ENCODE measurements at regions not wholly inside any gene's neighbourhood (a gene's known extent, or its start where the extent isn't known, plus 50 kb on each side); places are given as distances from the start of the nearest gene placed in this dataset.

GRCh38 chr1:215358356-215358755 is 208.7 kb upstream of the KCTD3 start (continued):
- TF ChIP-seq, protein P1, sequence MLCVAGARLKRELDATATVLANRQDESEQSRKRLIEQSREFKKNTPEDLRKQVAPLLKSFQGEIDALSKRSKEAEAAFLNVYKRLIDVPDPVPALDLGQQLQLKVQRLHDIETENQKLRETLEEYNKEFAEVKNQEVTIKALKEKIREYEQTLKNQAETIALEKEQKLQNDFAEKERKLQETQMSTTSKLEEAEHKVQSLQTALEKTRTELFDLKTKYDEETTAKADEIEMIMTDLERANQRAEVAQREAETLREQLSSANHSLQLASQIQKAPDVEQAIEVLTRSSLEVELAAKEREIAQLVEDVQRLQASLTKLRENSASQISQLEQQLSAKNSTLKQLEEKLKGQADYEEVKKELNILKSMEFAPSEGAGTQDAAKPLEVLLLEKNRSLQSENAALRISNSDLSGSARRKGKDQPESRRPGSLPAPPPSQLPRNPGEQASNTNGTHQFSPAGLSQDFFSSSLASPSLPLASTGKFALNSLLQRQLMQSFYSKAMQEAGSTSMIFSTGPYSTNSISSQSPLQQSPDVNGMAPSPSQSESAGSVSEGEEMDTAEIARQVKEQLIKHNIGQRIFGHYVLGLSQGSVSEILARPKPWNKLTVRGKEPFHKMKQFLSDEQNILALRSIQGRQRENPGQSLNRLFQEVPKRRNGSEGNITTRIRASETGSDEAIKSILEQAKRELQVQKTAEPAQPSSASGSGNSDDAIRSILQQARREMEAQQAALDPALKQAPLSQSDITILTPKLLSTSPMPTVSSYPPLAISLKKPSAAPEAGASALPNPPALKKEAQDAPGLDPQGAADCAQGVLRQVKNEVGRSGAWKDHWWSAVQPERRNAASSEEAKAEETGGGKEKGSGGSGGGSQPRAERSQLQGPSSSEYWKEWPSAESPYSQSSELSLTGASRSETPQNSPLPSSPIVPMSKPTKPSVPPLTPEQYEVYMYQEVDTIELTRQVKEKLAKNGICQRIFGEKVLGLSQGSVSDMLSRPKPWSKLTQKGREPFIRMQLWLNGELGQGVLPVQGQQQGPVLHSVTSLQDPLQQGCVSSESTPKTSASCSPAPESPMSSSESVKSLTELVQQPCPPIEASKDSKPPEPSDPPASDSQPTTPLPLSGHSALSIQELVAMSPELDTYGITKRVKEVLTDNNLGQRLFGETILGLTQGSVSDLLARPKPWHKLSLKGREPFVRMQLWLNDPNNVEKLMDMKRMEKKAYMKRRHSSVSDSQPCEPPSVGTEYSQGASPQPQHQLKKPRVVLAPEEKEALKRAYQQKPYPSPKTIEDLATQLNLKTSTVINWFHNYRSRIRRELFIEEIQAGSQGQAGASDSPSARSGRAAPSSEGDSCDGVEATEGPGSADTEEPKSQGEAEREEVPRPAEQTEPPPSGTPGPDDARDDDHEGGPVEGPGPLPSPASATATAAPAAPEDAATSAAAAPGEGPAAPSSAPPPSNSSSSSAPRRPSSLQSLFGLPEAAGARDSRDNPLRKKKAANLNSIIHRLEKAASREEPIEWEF (IDR thresholded peaks at IDR 0.05; ENCODE audit: insufficient replicate concordance, low read depth, low read length): no peak
- TF ChIP-seq SREBF2 (IDR thresholded peaks at IDR 0.05; ENCODE audit: low read length): no peak
- no peak for TF ChIP-seq KLF5 (IDR thresholded peaks at IDR 0.05; ENCODE audit: partially characterized antibody)
- no peak for TF ChIP-seq MTA3 (IDR thresholded peaks at IDR 0.05; ENCODE audit: borderline replicate concordance, low read length)
- TF ChIP-seq NFYA (IDR thresholded peaks at IDR 0.05; ENCODE audit: borderline replicate concordance, low read depth, low read length): no peak
- TF ChIP-seq ZBED1 (IDR thresholded peaks at IDR 0.05; ENCODE audit: borderline replicate concordance): no peak
- TF ChIP-seq POLR2A (IDR thresholded peaks at IDR 0.05; ENCODE audit: low read depth, low read length): no peak
- no peak for TF ChIP-seq SMARCA5 (IDR thresholded peaks at IDR 0.05)
- no peak for TF ChIP-seq FOXK2 (IDR thresholded peaks at IDR 0.05)
- no peak for TF ChIP-seq MEF2A (IDR thresholded peaks at IDR 0.05; ENCODE audit: insufficient read depth, low read depth, low read length)
- TF ChIP-seq BHLHE40 (IDR thresholded peaks at IDR 0.05; ENCODE audit: borderline replicate concordance in 1 of 2, low read depth in 2 of 2, low read length in 1 of 2): no peak
- no peak for TF ChIP-seq NRF1 (conservative IDR thresholded peaks at IDR 0.05; ENCODE audit: low read depth, low read length)
- TF ChIP-seq YY1 (IDR thresholded peaks at IDR 0.05; ENCODE audit: low read depth, low read length): no peak
